GM12873 (cell line): ENCODE measurements at regions not wholly inside any gene's neighbourhood (a gene's known extent, or its start where the extent isn't known, plus 50 kb on each side); places are given as distances from the start of the nearest gene placed in this dataset.

Experiments used
- TF ChIP-seq, protein P1 (sequence below): IDR thresholded peaks from 2 replicates; pipeline ENCODE4 v1.5.1; 2012; ENCODE audit warnings: low read depth, mild to moderate bottlenecking, moderate library complexity, low read length, control low read depth; ENCODE audit not compliant: insufficient read depth; ENCODE audit errors: missing control alignments

DNA sequence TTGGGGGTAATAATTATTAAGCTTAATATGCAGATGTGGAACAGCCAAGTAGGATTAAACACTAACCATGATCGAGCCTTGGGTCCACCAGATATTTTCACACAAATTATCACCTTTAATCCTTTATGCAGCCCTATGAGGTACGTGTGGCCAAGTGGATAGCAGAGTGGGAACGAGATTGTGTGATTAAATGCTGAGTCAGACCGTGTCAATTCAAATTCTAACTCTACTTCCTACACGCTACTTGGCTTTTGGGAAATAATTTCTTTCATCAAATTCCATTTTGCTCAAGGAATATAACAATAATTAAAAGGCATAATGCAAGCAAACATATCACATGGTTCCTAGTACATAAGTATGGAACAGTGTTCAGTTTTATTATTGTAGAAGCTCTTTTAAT lies 329.2 kb downstream of the CBLN4 start:
- TF ChIP-seq, protein P1, sequence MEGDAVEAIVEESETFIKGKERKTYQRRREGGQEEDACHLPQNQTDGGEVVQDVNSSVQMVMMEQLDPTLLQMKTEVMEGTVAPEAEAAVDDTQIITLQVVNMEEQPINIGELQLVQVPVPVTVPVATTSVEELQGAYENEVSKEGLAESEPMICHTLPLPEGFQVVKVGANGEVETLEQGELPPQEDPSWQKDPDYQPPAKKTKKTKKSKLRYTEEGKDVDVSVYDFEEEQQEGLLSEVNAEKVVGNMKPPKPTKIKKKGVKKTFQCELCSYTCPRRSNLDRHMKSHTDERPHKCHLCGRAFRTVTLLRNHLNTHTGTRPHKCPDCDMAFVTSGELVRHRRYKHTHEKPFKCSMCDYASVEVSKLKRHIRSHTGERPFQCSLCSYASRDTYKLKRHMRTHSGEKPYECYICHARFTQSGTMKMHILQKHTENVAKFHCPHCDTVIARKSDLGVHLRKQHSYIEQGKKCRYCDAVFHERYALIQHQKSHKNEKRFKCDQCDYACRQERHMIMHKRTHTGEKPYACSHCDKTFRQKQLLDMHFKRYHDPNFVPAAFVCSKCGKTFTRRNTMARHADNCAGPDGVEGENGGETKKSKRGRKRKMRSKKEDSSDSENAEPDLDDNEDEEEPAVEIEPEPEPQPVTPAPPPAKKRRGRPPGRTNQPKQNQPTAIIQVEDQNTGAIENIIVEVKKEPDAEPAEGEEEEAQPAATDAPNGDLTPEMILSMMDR = no peak

DNA sequence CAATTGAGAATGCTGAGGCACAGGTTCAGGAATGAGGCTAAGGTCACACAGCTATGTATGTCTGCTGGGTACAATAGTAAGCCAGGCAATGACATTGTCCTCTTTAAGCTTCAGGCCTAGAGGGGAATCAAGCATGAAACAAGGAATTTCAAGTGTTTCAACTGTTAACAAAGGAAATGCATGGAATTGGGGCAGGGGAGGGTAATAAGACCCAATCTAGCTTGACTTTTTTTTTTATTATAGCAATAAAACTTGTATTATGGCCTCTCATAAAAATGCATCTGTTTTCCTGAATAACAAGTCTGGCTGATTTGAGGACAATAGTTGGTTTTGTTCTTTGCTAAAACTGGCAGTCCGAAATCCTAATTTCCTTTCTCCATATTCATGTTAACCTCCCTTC lies 336.7 kb downstream of the CBLN4 start:
- TF ChIP-seq, protein P1 = no peak

GRCh38 chr20:55667955-55668354 lies 337.4 kb downstream of the CBLN4 start:
- TF ChIP-seq, protein P1 = no peak

GRCh38 chr20:55667024-55667423 lies 338.3 kb downstream of the CBLN4 start:
- TF ChIP-seq, protein P1 = no peak

GRCh38 chr20:55656231-55656775 lies 349.0 kb downstream of the CBLN4 start:
- TF ChIP-seq, protein P1 = no peak

DNA sequence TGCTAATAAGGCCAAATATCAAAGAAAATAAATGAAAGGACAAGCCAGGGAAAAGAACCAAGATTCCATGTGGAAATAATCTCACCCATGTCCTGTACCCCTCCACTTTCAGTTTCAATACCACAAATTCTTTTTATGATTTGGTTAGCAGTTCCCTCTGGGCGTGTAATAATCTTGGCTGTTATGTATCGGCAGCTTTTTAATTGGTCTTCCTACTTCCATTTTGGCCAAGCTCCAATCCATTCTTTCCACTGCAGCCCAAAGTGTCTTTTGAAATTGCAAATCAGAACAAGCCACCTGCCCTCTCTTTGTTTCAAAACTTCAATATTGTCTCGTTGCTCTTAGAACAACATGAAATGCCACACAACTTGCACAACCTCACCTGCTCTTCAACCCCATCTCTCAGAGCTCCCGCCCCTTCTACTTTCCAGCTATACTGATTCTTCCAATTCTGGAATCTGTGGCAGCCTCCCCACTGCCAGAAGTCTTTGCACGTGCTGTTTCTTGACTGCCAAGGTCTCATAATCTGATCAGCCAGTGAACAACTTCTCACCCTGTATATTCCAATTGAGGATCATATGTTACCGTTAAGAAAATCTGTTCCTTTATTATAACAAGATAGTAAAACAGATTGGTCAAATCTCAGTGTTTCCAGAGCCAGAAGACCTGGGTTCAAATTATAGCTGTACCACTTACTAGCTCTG lies 354.5 kb downstream of the CBLN4 start:
- TF ChIP-seq, protein P1 = no peak

- TF ChIP-seq, protein P1 = no peak
Measured at GRCh38 chr20:55649254-55649653, 356.1 kb downstream of the CBLN4 start.
